ENCODE measurements at regions not wholly inside any gene's neighbourhood (a gene's known extent, or its start where the extent isn't known, plus 50 kb on each side); places are given as distances from the start of the nearest gene placed in this dataset.
"Not testable (repeated sequence)": the region's sequence is repeated elsewhere in the genome, so short reads cannot be mapped to it uniquely, and the experiment has no call there.

- TF ChIP-seq POLR2A, EP300 (IDR thresholded peaks at IDR 0.05): not testable (repeated sequence)
- TF ChIP-seq, protein P1, sequence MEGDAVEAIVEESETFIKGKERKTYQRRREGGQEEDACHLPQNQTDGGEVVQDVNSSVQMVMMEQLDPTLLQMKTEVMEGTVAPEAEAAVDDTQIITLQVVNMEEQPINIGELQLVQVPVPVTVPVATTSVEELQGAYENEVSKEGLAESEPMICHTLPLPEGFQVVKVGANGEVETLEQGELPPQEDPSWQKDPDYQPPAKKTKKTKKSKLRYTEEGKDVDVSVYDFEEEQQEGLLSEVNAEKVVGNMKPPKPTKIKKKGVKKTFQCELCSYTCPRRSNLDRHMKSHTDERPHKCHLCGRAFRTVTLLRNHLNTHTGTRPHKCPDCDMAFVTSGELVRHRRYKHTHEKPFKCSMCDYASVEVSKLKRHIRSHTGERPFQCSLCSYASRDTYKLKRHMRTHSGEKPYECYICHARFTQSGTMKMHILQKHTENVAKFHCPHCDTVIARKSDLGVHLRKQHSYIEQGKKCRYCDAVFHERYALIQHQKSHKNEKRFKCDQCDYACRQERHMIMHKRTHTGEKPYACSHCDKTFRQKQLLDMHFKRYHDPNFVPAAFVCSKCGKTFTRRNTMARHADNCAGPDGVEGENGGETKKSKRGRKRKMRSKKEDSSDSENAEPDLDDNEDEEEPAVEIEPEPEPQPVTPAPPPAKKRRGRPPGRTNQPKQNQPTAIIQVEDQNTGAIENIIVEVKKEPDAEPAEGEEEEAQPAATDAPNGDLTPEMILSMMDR (IDR thresholded peaks at IDR 0.05) = not testable (repeated sequence)
Measured at GRCh38 chr13:90278231-90278630, 1069.3 kb upstream of the MIR17HG start.

All from ovary (tissue), 3 donors.